MM.1S (cell line): ENCODE measurements at regions not wholly inside any gene's neighbourhood (a gene's known extent, or its start where the extent isn't known, plus 50 kb on each side); places are given as distances from the start of the nearest gene placed in this dataset.

Source experiments
- EZH2 ChIP-seq: fragments of 300-600 bp; sonication (generic); optimal IDR thresholded peaks from 2 replicates; pipeline ENCODE3; 2017; ENCODE audit warnings: low read depth, mild to moderate bottlenecking, antibody characterized with exemption, low read length, mixed read lengths
- EZH2phosphoT487 ChIP-seq: fragments of 300-600 bp; sonication (generic); IDR thresholded peaks from 2 replicates; pipeline ENCODE4 v1.6.1; 2018; ENCODE audit warnings: antibody characterized with exemption, low read length
- TF ChIP-seq, protein P1 (sequence below): fragments of 300-600 bp; sonication (generic); IDR thresholded peaks from 2 replicates; pipeline ENCODE4 v1.5.1; 2016; ENCODE audit warnings: antibody characterized with exemption, low read length, mixed read lengths

DNA sequence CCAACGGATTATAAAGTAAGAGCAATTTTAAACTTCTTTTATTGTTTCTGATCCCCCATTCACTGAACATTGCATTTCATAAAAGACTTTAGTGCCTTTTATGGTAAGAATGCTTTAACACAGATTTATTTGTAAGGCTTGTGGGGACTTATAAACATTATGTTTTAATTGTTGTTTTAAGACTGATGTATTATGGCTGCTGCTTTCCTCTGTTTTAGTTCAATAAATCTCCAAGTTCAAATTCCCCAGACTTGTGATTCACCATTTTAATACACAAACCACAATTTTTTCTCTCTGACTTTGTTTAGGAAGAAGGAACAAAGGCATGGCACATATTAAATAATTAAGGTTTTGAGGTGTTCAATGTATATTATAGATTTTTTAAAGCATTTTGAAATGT lies 753.3 kb downstream of the SLC6A15 start:
- TF ChIP-seq, protein P1, sequence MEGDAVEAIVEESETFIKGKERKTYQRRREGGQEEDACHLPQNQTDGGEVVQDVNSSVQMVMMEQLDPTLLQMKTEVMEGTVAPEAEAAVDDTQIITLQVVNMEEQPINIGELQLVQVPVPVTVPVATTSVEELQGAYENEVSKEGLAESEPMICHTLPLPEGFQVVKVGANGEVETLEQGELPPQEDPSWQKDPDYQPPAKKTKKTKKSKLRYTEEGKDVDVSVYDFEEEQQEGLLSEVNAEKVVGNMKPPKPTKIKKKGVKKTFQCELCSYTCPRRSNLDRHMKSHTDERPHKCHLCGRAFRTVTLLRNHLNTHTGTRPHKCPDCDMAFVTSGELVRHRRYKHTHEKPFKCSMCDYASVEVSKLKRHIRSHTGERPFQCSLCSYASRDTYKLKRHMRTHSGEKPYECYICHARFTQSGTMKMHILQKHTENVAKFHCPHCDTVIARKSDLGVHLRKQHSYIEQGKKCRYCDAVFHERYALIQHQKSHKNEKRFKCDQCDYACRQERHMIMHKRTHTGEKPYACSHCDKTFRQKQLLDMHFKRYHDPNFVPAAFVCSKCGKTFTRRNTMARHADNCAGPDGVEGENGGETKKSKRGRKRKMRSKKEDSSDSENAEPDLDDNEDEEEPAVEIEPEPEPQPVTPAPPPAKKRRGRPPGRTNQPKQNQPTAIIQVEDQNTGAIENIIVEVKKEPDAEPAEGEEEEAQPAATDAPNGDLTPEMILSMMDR, result no peak
- TF ChIP-seq EZH2phosphoT487 (no peak), EZH2 (no peak)
